ENCODE measurements at regions not wholly inside any gene's neighbourhood (a gene's known extent, or its start where the extent isn't known, plus 50 kb on each side); places are given as distances from the start of the nearest gene placed in this dataset.

- TF ChIP-seq ZNF614 (CRISPR knock-in tag; IDR thresholded peaks at IDR 0.05; ENCODE audit: borderline replicate concordance), result no peak
- TF ChIP-seq TOPORS (CRISPR knock-in tag; IDR thresholded peaks at IDR 0.05), result 0 out of 2 replicates have a peak, but pooled peaks have one; percentile 2
- TF ChIP-seq, protein P1, sequence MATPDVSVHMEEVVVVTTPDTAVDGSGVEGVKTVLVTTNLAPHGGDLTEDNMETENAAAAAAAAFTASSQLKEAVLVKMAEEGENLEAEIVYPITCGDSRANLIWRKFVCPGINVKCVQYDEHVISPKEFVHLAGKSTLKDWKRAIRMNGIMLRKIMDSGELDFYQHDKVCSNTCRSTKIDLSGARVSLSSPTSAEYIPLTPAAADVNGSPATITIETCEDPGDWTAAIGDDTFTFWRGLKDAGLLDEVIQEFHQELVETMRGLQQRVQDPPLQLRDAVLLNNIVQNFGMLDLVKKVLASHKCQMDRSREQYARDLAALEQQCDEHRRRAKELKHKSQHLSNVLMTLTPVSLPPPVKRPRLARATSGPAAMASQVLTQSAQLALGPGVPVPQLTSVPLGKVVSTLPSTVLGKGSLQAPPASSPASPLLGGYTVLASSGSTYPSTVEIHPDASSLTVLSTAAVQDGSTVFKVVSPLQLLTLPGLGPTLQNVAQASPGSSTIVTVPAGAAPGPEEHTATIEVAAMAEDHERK (CRISPR knock-in tag; IDR thresholded peaks at IDR 0.05; ENCODE audit: low read depth), result no peak
- no peak for TF ChIP-seq ZNF510 (CRISPR knock-in tag; IDR thresholded peaks at IDR 0.05; ENCODE audit: low read depth)
- TF ChIP-seq, protein P2, sequence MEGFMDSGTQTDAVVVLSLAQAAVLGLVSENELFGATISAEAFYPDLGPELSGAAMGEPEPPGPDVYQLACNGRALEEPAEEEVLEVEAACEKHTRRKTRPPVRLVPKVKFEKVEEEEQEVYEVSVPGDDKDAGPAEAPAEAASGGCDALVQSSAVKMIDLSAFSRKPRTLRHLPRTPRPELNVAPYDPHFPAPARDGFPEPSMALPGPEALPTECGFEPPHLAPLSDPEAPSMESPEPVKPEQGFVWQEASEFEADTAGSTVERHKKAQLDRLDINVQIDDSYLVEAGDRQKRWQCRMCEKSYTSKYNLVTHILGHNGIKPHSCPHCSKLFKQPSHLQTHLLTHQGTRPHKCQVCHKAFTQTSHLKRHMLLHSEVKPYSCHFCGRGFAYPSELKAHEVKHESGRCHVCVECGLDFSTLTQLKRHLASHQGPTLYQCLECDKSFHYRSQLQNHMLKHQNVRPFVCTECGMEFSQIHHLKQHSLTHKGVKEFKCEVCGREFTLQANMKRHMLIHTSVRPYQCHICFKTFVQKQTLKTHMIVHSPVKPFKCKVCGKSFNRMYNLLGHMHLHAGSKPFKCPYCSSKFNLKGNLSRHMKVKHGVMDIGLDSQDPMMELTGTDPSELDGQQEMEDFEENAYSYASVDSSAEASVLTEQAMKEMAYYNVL (CRISPR knock-in tag; IDR thresholded peaks at IDR 0.05; ENCODE audit: borderline replicate concordance), result no peak
- TF ChIP-seq, protein P3, sequence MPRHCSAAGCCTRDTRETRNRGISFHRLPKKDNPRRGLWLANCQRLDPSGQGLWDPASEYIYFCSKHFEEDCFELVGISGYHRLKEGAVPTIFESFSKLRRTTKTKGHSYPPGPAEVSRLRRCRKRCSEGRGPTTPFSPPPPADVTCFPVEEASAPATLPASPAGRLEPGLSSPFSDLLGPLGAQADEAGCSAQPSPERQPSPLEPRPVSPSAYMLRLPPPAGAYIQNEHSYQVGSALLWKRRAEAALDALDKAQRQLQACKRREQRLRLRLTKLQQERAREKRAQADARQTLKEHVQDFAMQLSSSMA (CRISPR knock-in tag; IDR thresholded peaks at IDR 0.05), result no peak
- no peak for TF ChIP-seq EHMT2 (IDR thresholded peaks at IDR 0.05; ENCODE audit: borderline replicate concordance, low read depth, low read length)
- TF ChIP-seq, protein P4, sequence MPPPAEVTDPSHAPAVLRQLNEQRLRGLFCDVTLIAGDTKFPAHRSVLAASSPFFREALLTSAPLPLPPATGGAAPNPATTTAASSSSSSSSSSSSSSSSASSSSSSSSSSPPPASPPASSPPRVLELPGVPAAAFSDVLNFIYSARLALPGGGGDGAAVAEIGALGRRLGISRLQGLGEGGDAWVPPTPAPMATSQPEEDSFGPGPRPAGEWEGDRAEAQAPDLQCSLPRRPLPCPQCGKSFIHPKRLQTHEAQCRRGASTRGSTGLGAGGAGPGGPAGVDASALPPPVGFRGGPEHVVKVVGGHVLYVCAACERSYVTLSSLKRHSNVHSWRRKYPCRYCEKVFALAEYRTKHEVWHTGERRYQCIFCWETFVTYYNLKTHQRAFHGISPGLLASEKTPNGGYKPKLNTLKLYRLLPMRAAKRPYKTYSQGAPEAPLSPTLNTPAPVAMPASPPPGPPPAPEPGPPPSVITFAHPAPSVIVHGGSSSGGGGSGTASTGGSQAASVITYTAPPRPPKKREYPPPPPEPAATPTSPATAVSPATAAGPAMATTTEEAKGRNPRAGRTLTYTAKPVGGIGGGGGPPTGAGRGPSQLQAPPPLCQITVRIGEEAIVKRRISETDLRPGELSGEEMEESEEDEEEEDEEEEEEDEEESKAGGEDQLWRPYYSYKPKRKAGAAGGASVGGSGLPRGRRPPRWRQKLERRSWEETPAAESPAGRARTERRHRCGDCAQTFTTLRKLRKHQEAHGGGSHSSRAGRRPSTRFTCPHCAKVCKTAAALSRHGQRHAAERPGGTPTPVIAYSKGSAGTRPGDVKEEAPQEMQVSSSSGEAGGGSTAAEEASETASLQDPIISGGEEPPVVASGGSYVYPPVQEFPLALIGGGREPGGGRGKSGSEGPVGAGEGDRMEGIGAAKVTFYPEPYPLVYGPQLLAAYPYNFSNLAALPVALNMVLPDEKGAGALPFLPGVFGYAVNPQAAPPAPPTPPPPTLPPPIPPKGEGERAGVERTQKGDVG (CRISPR knock-in tag; IDR thresholded peaks at IDR 0.05; ENCODE audit: borderline replicate concordance), result no peak
- no peak for TF ChIP-seq HDAC2 (CRISPR knock-in tag; IDR thresholded peaks at IDR 0.05)
- no peak for TF ChIP-seq MYC (CRISPR knock-in tag; IDR thresholded peaks at IDR 0.05; ENCODE audit: borderline replicate concordance)
- TF ChIP-seq ZNF256 (CRISPR knock-in tag; conservative IDR thresholded peaks at IDR 0.05), result no peak
- TF ChIP-seq IRX3 (CRISPR knock-in tag; IDR thresholded peaks at IDR 0.05; ENCODE audit: borderline replicate concordance, low read depth), result no peak
- no peak for TF ChIP-seq HBP1 (CRISPR knock-in tag; IDR thresholded peaks at IDR 0.05; ENCODE audit: low read depth)
- TF ChIP-seq, protein P5, sequence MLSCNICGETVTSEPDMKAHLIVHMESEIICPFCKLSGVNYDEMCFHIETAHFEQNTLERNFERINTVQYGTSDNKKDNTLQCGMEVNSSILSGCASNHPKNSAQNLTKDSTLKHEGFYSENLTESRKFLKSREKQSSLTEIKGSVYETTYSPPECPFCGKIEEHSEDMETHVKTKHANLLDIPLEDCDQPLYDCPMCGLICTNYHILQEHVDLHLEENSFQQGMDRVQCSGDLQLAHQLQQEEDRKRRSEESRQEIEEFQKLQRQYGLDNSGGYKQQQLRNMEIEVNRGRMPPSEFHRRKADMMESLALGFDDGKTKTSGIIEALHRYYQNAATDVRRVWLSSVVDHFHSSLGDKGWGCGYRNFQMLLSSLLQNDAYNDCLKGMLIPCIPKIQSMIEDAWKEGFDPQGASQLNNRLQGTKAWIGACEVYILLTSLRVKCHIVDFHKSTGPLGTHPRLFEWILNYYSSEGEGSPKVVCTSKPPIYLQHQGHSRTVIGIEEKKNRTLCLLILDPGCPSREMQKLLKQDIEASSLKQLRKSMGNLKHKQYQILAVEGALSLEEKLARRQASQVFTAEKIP (CRISPR knock-in tag; IDR thresholded peaks at IDR 0.05; ENCODE audit: borderline replicate concordance), result no peak
- peak in 1 of 2 experiments; percentile 43; a peak in 1 of 4 replicates for TF ChIP-seq NR2F1 (CRISPR knock-in tag; IDR thresholded peaks at IDR 0.05)
- no peak for TF ChIP-seq EP300 (IDR thresholded peaks at IDR 0.05; ENCODE audit: low read depth in 2 of 2, low read length in 2 of 2)
- TF ChIP-seq EP300 (CRISPR knock-in tag; IDR thresholded peaks at IDR 0.05; ENCODE audit: borderline replicate concordance), result no peak
- TF ChIP-seq ZFX (CRISPR knock-in tag; IDR thresholded peaks at IDR 0.05; ENCODE audit: low read depth), result peak; percentile 21; the same call in 1 of the 2 replicates
- no peak for TF ChIP-seq ZNF556 (CRISPR knock-in tag; IDR thresholded peaks at IDR 0.05; ENCODE audit: borderline replicate concordance)
Observed at GRCh38 chr15:94845390-94845716, 614.0 kb downstream of the MCTP2 start (continued).
